Cardiac muscle cell (in vitro differentiated cells and primary cell): ENCODE measurements at regions not wholly inside any gene's neighbourhood (a gene's known extent, or its start where the extent isn't known, plus 50 kb on each side); places are given as distances from the start of the nearest gene placed in this dataset.
"Not testable (repeated sequence)": the region's sequence is repeated elsewhere in the genome, so short reads cannot be mapped to it uniquely, and the experiment has no call there.

Experiments used
- DNase-seq, 2 donors: peaks; one replicate each; pipeline versions ENCODE4 v3.0.0 to v3.0.0-alpha.2; 2010 to 2017; ENCODE audit warnings: low read depth in 1 of 2, low spot score in 1 of 2
- H3K27ac ChIP-seq: fragments of 200-600 bp; sonication (generic); 2 replicates; pipeline ENCODE4 v1.5.1; 2016
- H3K27me3 ChIP-seq: fragments of 200-600 bp; sonication (generic); 2 replicates; pipeline ENCODE4 v1.6.0; 2016; ENCODE audit warnings: control low read depth
- H3K36me3 ChIP-seq: fragments of 200-600 bp; sonication (generic); 2 replicates; pipeline ENCODE4 v1.5.1; 2016; ENCODE audit warnings: control low read depth
- H3K4me1 ChIP-seq: fragments of 200-600 bp; sonication (generic); 2 replicates; pipeline ENCODE4 v1.8.1; 2017; ENCODE audit warnings: low read depth, mild to moderate bottlenecking, mixed run types
- H3K4me3 ChIP-seq: fragments of 200-600 bp; sonication (generic); 2 replicates; pipeline ENCODE4 v1.5.1; 2016; ENCODE audit warnings: mild to moderate bottlenecking
- H3K9me3 ChIP-seq: fragments of 200-600 bp; sonication (generic); 2 replicates; pipeline ENCODE4 v1.5.1; 2017; ENCODE audit warnings: low read depth, mild to moderate bottlenecking, control low read depth
- CTCF ChIP-seq: IDR thresholded peaks from 2 replicates; pipeline ENCODE4 v1.5.1; 2012; ENCODE audit warnings: low read depth, mild to moderate bottlenecking, low read length

DNA sequence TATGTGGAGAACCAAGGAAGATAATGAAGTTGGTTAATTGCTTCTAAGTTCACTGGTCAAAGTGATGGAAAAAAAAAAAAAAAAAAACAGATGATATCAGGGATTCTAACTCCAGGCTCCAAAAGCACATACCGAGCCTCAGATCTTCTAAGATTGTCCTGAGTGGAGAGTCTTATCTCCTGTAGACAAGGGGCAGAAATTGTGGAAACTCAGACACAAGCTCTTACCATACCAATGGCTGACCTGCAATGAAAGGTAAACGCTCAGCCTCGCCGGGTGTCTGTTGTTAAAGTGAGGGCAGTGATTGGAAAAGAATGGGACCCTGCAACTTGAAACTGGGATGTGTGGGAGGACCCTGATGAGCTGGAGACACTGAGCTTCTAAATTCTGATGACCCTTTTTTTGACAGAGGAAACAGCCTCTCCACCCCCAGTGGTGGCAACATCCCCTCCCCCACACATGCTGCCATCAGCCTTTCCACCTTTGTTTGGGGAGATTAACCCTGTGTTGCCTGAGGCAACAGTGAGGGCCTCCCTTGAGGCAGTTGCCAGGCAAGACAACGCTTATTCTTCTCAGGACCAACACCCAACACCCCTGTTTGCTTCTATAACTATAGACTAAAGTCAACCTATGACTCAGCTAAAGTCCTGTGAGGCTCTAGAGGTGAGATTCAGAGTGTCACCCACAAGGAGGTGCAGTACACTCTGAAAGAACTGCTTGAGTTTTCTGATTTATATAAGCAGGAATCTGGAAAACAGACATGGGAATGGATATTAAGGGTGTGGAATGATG is 154.0 kb downstream of the THBS2 start:
- no peak overlapping the region for H3K4me3 ChIP-seq
- H3K27ac ChIP-seq: no peak overlapping the region
- TF ChIP-seq CTCF: no peak
- DNase-seq: peak in 1 of 2 donors; percentile 43
- no peaks in the 10 kb centered on the region for H3K9me3 ChIP-seq
- H3K36me3 ChIP-seq: no peaks in the 10 kb centered on the region
- H3K27me3 ChIP-seq: no peaks in the 10 kb centered on the region
- H3K4me1 ChIP-seq: no peaks in the 10 kb centered on the region

GRCh38 chr6:169098651-169099050 is 155.0 kb downstream of the THBS2 start:
- H3K27me3 ChIP-seq, H3K4me3 ChIP-seq, DNase-seq, H3K9me3 ChIP-seq, H3K4me1 ChIP-seq, H3K36me3 ChIP-seq, H3K27ac ChIP-seq: not testable (repeated sequence)

DNA sequence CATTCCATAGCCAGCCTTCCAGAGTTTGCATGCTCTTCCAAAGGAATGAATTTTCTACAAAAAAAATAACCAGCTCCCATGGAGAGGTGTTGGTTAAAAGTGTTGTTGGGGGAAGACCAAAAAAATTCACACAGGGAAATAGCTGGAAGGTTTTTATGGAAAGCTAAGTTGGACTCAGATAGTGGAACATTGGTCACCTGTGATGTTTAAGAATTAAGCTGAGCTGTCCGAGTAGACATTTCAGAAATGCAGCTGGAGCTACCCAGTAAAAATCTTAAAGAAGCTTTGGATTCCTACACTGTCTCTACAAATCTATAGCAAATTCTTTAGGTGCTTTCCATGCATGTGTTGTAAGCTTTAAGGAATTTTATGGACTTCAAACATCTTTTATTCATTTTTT is 155.5 kb downstream of the THBS2 start:
- no peak overlapping the region for H3K4me3 ChIP-seq
- no peak for TF ChIP-seq CTCF
- H3K27me3 ChIP-seq: no peaks in the 10 kb centered on the region
- no peak for DNase-seq
- no peak overlapping the region for H3K27ac ChIP-seq
- no peaks in the 10 kb centered on the region for H3K36me3 ChIP-seq
- H3K4me1 ChIP-seq: no peaks in the 10 kb centered on the region
- H3K9me3 ChIP-seq: no peaks in the 10 kb centered on the region

DNA sequence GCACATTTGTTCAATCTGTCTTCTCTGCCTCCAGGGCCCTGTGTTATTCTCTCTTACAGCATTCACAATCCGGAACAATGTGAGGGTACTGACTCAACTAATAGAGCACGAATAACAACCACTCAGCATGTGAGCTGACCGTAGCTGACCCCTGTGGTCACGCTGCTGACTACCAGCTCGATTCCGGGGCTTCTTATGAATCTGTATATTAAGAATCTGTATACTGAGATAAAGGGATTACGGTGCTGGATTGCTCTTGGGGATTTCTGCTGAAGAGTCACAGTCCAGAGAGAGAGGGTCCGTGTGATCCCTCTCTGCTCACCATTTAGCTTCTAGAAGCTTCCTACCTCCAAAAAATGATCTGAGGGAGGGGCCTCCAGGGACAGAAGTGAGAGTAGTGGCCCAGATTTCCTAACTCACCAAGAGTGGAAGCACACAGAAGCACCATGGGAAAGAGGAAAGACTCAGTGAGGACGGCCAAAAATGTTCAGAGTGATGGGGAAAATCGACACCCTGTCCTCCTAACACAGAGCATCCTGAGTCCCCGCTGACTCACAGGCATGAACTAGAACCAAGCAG is 156.2 kb downstream of the THBS2 start:
- H3K4me1 ChIP-seq: no peaks in the 10 kb centered on the region
- no peak overlapping the region for H3K4me3 ChIP-seq
- H3K36me3 ChIP-seq: no peaks in the 10 kb centered on the region
- peak in 1 of 2 donors; percentile 96 for DNase-seq
- no peak overlapping the region for H3K27ac ChIP-seq
- TF ChIP-seq CTCF: no peak
- no peaks in the 10 kb centered on the region for H3K9me3 ChIP-seq
- H3K27me3 ChIP-seq: no peaks in the 10 kb centered on the region

DNA sequence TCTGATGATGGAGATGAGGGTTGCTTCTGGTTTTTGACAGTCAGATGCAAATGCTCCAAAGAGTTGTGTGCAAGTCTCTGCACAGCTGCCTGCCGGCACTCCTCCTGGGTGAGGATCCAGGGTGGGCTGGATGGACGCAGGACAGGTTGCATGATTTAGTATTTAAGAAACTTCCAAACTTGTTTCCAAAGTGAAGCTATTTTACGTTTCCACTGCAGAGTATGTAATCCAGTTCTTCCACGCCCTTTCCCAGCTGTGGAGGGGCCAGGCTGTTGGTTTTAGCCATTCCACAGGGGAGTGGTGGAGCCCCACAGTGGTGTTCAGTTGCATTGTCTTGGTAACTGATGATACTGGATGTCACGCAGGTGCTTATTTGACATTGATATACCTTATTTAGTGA is 157.3 kb downstream of the THBS2 start:
- no peak for DNase-seq
- peak; percentile 9 for TF ChIP-seq CTCF

GRCh38 chr6:169095153-169095552 is 158.5 kb downstream of the THBS2 start:
- DNase-seq: no peak
- no peaks in the 10 kb centered on the region for H3K27me3 ChIP-seq
- TF ChIP-seq CTCF: no peak
- H3K36me3 ChIP-seq: no peaks in the 10 kb centered on the region
- H3K4me1 ChIP-seq: no peaks in the 10 kb centered on the region
- no peaks in the 10 kb centered on the region for H3K9me3 ChIP-seq
- H3K4me3 ChIP-seq: no peak overlapping the region
- H3K27ac ChIP-seq: no peak overlapping the region

More for the DNA sequence above, 157.3 kb downstream of the THBS2 start:
- H3K27me3 ChIP-seq: no peaks in the 10 kb centered on the region
- H3K4me3 ChIP-seq: no peak overlapping the region
- no peaks in the 10 kb centered on the region for H3K9me3 ChIP-seq
- no peak overlapping the region for H3K27ac ChIP-seq
- H3K36me3 ChIP-seq: no peaks in the 10 kb centered on the region
- no peaks in the 10 kb centered on the region for H3K4me1 ChIP-seq
